CD4-positive, alpha-beta T cell treated with Interleukin-6 at 100 ng/mL for 8 hours (primary cell): ENCODE measurements at regions not wholly inside any gene's neighbourhood (a gene's known extent, or its start where the extent isn't known, plus 50 kb on each side); places are given as distances from the start of the nearest gene placed in this dataset.

Experiments
- DNase-seq: peaks from one replicate; pipeline ENCODE4 v3.0.0-alpha.2; 2020; ENCODE audit warnings: mixed read lengths, low spot score

- DNase-seq = no peak
Observed at GRCh38 chr4:18366892-18367291, 345.3 kb upstream of the LCORL start.

GRCh38 chr4:18366136-18366535, 344.6 kb upstream of the LCORL start:
- no peak for DNase-seq

GRCh38 chr4:18343581-18343980, 322.0 kb upstream of the LCORL start:
- no peak for DNase-seq

GRCh38 chr4:18342847-18343246, 321.3 kb upstream of the LCORL start:
- DNase-seq = no peak

- no peak for DNase-seq
Observed at GRCh38 chr4:18321956-18322530, 300.5 kb upstream of the LCORL start.

GRCh38 chr4:18319431-18319830, 297.9 kb upstream of the LCORL start:
- DNase-seq = no peak

GRCh38 chr4:18318682-18319388, 297.3 kb upstream of the LCORL start:
- no peak for DNase-seq

GRCh38 chr4:18314731-18315130, 293.2 kb upstream of the LCORL start:
- no peak for DNase-seq

- DNase-seq = no peak
Observed at GRCh38 chr4:18297684-18298083, 276.1 kb upstream of the LCORL start.

- no peak for DNase-seq
Observed at GRCh38 chr4:18296411-18296810, 274.9 kb upstream of the LCORL start.

- no peak for DNase-seq
Observed at GRCh38 chr4:18294846-18295245, 273.3 kb upstream of the LCORL start.

GRCh38 chr4:18294021-18294420, 272.5 kb upstream of the LCORL start:
- no peak for DNase-seq

- no peak for DNase-seq
Observed at GRCh38 chr4:18292411-18292810, 270.9 kb upstream of the LCORL start.

GRCh38 chr4:18291981-18292380, 270.4 kb upstream of the LCORL start:
- no peak for DNase-seq

- no peak for DNase-seq
Observed at GRCh38 chr4:18291256-18291655, 269.7 kb upstream of the LCORL start.

GRCh38 chr4:18285357-18285756, 263.8 kb upstream of the LCORL start:
- no peak for DNase-seq

GRCh38 chr4:18278244-18278643, 256.7 kb upstream of the LCORL start:
- no peak for DNase-seq

- DNase-seq = no peak
Observed at GRCh38 chr4:18262832-18263231, 241.3 kb upstream of the LCORL start.

- no peak for DNase-seq
Observed at GRCh38 chr4:18252052-18252451, 230.5 kb upstream of the LCORL start.

- no peak for DNase-seq
Observed at GRCh38 chr4:18250564-18250963, 229.0 kb upstream of the LCORL start.

- no peak for DNase-seq
Observed at GRCh38 chr4:18248611-18249010, 227.1 kb upstream of the LCORL start.

- DNase-seq = no peak
Observed at GRCh38 chr4:18247189-18247588, 225.6 kb upstream of the LCORL start.

GRCh38 chr4:18242919-18243693, 221.6 kb upstream of the LCORL start:
- DNase-seq = no peak
